H1 (cell line): ENCODE measurements at regions not wholly inside any gene's neighbourhood (a gene's known extent, or its start where the extent isn't known, plus 50 kb on each side); places are given as distances from the start of the nearest gene placed in this dataset.

Experiments
- CREB1 ChIP-seq: IDR thresholded peaks from 2 replicates; pipeline ENCODE4 v1.6.1; 2012; ENCODE audit warnings: inconsistent platforms
- EGR1 ChIP-seq: IDR thresholded peaks from 2 replicates; pipeline ENCODE4 v1.6.1; 2011; ENCODE audit warnings: low read depth, low read length, borderline replicate concordance
- EP300 ChIP-seq, 2 experiments: IDR thresholded peaks; 1 replicate in 1 of 2; 2 replicates in 1 of 2; pipeline ENCODE4 v1.6.1; 2011 to 2012; ENCODE audit warnings: low read depth in 2 of 2, low read length in 2 of 2, mild to moderate bottlenecking in 2 of 2, borderline replicate concordance in 1 of 2, inconsistent platforms in 1 of 2, moderate library complexity in 1 of 2
- GABPA ChIP-seq: IDR thresholded peaks from 2 replicates; pipeline ENCODE4 v1.6.1; 2011; ENCODE audit warnings: mild to moderate bottlenecking, low read length, moderate library complexity, borderline replicate concordance; ENCODE audit not compliant: insufficient read depth
- NANOG ChIP-seq: IDR thresholded peaks from 2 replicates; pipeline ENCODE4 v1.6.1; 2011; ENCODE audit warnings: low read length, low read depth, mild to moderate bottlenecking, inconsistent platforms; ENCODE audit not compliant: insufficient read depth, poor library complexity, severe bottlenecking
- POLR2AphosphoS5 ChIP-seq: IDR thresholded peaks from 2 replicates; pipeline ENCODE4 v1.6.1; 2011; ENCODE audit warnings: low read depth, low read length
- POU5F1 ChIP-seq: IDR thresholded peaks from 2 replicates; pipeline ENCODE4 v1.6.1; 2011; ENCODE audit warnings: low read depth, mild to moderate bottlenecking, low read length, moderate library complexity
- RAD21 ChIP-seq, 2 experiments: IDR thresholded peaks in 1 of 2; conservative IDR thresholded peaks in 1 of 2; 2 replicates each; pipeline ENCODE4 v1.6.1; 2011; ENCODE audit warnings: low read depth in 2 of 2, low read length in 2 of 2, improper control_type of control experiment in 1 of 2, inconsistent platforms in 1 of 2, mild to moderate bottlenecking in 1 of 2, moderate library complexity in 1 of 2
- SP1 ChIP-seq: IDR thresholded peaks from 2 replicates; pipeline ENCODE4 v1.6.1; 2011; ENCODE audit warnings: low read depth, low read length
- SP2 ChIP-seq: IDR thresholded peaks from 2 replicates; pipeline ENCODE4 v1.6.1; 2012; ENCODE audit warnings: mild to moderate bottlenecking, low read length, inconsistent platforms
- SRF ChIP-seq: IDR thresholded peaks from 2 replicates; pipeline ENCODE4 v1.6.1; 2011; ENCODE audit warnings: mild to moderate bottlenecking, low read depth, low read length, moderate library complexity
- ZNF274 ChIP-seq: IDR thresholded peaks from 2 replicates; pipeline ENCODE4 v1.7.0; 2012; ENCODE audit warnings: low read length, borderline replicate concordance; ENCODE audit errors: extremely low read depth
- TF ChIP-seq, protein P1 (sequence below): fragments of 300-600 bp; sonication (generic); IDR thresholded peaks from 2 replicates; pipeline ENCODE4 v1.7.1; 2012; ENCODE audit warnings: low read length, moderate library complexity, mild to moderate bottlenecking, inconsistent platforms; ENCODE audit not compliant: insufficient replicate concordance

GRCh38 chr2:67258122-67258521 is 139.0 kb upstream of the ETAA1 start (continued):
- TF ChIP-seq, protein P1, sequence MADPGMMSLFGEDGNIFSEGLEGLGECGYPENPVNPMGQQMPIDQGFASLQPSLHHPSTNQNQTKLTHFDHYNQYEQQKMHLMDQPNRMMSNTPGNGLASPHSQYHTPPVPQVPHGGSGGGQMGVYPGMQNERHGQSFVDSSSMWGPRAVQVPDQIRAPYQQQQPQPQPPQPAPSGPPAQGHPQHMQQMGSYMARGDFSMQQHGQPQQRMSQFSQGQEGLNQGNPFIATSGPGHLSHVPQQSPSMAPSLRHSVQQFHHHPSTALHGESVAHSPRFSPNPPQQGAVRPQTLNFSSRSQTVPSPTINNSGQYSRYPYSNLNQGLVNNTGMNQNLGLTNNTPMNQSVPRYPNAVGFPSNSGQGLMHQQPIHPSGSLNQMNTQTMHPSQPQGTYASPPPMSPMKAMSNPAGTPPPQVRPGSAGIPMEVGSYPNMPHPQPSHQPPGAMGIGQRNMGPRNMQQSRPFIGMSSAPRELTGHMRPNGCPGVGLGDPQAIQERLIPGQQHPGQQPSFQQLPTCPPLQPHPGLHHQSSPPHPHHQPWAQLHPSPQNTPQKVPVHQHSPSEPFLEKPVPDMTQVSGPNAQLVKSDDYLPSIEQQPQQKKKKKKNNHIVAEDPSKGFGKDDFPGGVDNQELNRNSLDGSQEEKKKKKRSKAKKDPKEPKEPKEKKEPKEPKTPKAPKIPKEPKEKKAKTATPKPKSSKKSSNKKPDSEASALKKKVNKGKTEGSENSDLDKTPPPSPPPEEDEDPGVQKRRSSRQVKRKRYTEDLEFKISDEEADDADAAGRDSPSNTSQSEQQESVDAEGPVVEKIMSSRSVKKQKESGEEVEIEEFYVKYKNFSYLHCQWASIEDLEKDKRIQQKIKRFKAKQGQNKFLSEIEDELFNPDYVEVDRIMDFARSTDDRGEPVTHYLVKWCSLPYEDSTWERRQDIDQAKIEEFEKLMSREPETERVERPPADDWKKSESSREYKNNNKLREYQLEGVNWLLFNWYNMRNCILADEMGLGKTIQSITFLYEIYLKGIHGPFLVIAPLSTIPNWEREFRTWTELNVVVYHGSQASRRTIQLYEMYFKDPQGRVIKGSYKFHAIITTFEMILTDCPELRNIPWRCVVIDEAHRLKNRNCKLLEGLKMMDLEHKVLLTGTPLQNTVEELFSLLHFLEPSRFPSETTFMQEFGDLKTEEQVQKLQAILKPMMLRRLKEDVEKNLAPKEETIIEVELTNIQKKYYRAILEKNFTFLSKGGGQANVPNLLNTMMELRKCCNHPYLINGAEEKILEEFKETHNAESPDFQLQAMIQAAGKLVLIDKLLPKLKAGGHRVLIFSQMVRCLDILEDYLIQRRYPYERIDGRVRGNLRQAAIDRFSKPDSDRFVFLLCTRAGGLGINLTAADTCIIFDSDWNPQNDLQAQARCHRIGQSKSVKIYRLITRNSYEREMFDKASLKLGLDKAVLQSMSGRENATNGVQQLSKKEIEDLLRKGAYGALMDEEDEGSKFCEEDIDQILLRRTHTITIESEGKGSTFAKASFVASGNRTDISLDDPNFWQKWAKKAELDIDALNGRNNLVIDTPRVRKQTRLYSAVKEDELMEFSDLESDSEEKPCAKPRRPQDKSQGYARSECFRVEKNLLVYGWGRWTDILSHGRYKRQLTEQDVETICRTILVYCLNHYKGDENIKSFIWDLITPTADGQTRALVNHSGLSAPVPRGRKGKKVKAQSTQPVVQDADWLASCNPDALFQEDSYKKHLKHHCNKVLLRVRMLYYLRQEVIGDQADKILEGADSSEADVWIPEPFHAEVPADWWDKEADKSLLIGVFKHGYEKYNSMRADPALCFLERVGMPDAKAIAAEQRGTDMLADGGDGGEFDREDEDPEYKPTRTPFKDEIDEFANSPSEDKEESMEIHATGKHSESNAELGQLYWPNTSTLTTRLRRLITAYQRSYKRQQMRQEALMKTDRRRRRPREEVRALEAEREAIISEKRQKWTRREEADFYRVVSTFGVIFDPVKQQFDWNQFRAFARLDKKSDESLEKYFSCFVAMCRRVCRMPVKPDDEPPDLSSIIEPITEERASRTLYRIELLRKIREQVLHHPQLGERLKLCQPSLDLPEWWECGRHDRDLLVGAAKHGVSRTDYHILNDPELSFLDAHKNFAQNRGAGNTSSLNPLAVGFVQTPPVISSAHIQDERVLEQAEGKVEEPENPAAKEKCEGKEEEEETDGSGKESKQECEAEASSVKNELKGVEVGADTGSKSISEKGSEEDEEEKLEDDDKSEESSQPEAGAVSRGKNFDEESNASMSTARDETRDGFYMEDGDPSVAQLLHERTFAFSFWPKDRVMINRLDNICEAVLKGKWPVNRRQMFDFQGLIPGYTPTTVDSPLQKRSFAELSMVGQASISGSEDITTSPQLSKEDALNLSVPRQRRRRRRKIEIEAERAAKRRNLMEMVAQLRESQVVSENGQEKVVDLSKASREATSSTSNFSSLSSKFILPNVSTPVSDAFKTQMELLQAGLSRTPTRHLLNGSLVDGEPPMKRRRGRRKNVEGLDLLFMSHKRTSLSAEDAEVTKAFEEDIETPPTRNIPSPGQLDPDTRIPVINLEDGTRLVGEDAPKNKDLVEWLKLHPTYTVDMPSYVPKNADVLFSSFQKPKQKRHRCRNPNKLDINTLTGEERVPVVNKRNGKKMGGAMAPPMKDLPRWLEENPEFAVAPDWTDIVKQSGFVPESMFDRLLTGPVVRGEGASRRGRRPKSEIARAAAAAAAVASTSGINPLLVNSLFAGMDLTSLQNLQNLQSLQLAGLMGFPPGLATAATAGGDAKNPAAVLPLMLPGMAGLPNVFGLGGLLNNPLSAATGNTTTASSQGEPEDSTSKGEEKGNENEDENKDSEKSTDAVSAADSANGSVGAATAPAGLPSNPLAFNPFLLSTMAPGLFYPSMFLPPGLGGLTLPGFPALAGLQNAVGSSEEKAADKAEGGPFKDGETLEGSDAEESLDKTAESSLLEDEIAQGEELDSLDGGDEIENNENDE, result no peak
- TF ChIP-seq CREB1, result no peak
- TF ChIP-seq SRF, result no peak
- TF ChIP-seq POU5F1, result no peak
- TF ChIP-seq EP300 (IDR thresholded peaks at IDR 0.05; ENCODE audit: borderline replicate concordance in 1 of 2, low read depth in 2 of 2, low read length in 2 of 2), result no peak
- TF ChIP-seq RAD21 (IDR thresholded peaks at IDR 0.05 in 1 of 2, conservative IDR thresholded peaks at IDR 0.05 in 1 of 2; ENCODE audit: low read depth in 2 of 2, low read length in 2 of 2), result no peak
- TF ChIP-seq SP2, result no peak
- TF ChIP-seq SP1, result no peak
- no peak for TF ChIP-seq ZNF274
- no peak for TF ChIP-seq EGR1
- TF ChIP-seq POLR2AphosphoS5, result no peak
- no peak for TF ChIP-seq NANOG
- TF ChIP-seq GABPA, result no peak
